NCI-H69 (cell line): ENCODE measurements at regions not wholly inside any gene's neighbourhood (a gene's known extent, or its start where the extent isn't known, plus 50 kb on each side); places are given as distances from the start of the nearest gene placed in this dataset.
"Not testable (repeated sequence)": the region's sequence is repeated elsewhere in the genome, so short reads cannot be mapped to it uniquely, and the experiment has no call there.

Experiments
- DNase-seq: peaks from one replicate; lab custom pipeline; 2025; lab: John Stamatoyannopoulos, UW

DNA sequence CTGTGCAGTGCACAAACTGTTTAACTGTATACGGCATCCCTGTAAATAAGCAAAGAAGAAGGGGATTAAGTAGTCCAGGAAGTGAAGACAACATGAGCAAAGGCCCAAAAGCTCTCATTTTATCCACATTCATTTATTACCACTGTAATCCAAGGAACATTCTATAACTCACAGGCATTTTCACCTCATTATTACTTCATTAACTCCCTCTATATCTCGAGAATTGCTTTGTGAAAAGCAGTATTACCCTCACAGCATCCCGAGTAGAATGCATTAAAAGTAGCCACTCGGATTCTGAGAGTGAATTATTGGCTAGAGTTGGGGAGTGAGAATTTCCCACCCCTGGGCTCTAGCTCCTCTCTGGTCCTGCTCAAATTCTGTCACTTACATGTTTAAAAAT, 51.0 kb upstream of the CHCHD3 start:
- no peak for DNase-seq

- DNase-seq: no peak
Measured at GRCh38 chr7:133134810-133135209, 52.9 kb upstream of the CHCHD3 start.

DNA sequence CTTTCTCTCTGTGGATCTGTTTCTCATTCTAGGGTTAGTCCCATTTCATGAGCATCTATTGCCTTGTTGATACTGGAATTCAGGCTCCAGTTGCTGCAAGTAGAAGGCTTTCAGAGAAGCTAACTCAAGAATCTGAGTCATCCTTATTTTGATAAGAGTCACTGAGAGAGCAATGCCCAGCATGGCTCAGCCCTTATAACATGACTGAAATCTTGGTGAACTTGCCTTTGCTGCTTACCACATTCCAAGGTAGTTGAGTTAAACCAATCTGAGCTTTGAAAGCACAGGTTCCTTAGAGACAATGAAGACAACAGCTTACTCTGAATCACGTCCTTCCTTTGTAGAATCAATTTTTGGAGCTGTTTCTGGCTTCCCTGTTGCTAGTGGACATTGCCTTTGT, 53.6 kb upstream of the CHCHD3 start:
- no peak for DNase-seq

GRCh38 chr7:133139350-133139749, 57.5 kb upstream of the CHCHD3 start:
- peak; percentile 47 for DNase-seq

DNA sequence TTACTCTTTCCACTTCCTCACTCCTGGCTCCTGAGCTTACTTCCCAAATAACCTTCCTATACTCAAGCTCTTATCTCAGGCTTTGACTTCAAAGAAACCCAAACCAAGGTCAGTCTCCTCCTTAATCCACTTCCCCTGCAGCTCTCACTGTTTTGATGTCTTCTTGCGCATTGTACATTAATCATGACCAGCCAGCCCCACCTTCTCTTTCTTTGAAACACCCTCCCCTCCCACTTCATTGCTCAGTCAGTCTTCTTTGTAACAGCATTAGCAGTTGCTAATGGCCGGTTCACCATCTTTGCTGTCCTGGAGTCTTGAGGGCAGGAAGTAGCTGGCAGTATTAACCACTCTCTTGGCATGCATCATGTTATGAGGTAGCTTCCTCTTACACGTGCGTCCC, 57.9 kb upstream of the CHCHD3 start:
- DNase-seq: peak; percentile 17

- no peak for DNase-seq
Measured at GRCh38 chr7:133140994-133141595, 59.2 kb upstream of the CHCHD3 start.

- DNase-seq: no peak
Measured at GRCh38 chr7:133150760-133151159, 68.9 kb upstream of the CHCHD3 start.

DNA sequence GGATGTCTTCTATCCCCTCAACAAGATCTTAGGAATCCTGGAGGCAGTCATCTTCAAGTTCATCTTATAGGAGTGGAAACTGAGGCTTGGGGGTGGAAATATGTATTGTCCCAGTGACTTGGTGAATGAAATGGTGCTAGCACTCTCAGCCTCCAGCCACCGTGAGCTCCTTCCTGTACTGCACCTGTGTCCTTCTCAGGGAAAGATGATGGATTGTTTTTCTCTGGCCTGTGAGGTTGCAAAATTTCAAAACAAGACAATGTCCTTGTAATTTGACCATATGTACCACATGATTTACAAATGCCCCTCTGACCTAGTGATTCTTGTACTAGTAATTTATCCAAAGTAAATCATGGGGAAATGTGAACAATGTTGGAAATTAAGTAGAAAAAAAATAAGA, 71.0 kb upstream of the CHCHD3 start:
- DNase-seq: peak; percentile 21

DNA sequence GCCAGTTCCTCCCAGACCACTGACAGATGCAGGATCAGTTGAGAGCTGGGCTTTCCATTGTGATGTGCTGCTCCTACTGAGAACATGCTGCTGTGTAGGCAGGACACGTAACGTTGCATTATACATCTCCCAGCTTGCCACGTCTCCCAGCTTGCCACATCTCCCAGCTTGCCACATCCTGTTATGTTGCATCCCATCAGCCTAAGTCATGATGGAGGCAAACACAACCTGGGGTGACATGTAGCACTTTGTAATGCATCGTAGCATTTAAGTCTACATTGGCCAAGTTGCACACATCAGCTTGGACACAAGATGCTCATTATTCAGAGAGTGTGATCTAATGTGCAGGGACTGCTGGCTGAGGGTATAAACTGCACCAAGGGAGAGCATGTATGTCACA, 73.3 kb upstream of the CHCHD3 start:
- no peak for DNase-seq

DNA sequence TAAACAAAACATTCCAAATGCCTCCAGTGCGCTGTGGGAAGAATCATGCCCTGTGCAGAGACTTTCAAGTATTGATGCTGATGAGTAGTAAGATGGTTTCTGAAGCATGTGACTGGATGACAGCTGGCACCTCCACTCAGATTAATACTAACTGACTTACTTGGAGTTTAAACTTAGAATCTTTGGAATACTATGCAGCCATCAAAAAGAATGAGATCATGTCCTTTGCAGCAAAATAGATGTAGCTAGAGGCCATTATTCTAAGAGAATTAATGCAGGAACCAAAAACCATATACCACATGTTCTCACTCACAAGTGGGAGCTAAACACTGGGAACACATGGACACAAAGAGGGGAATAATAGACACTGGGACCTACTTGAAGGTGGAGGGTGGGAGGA, 73.8 kb upstream of the CHCHD3 start:
- DNase-seq: no peak

- DNase-seq: no peak
Measured at GRCh38 chr7:133157045-133157444, 75.2 kb upstream of the CHCHD3 start.

GRCh38 chr7:133164498-133164897, 82.6 kb upstream of the CHCHD3 start:
- no peak for DNase-seq

GRCh38 chr7:133165001-133165400, 83.1 kb upstream of the CHCHD3 start:
- DNase-seq: no peak

GRCh38 chr7:133165529-133165928, 83.6 kb upstream of the CHCHD3 start:
- DNase-seq: no peak

DNA sequence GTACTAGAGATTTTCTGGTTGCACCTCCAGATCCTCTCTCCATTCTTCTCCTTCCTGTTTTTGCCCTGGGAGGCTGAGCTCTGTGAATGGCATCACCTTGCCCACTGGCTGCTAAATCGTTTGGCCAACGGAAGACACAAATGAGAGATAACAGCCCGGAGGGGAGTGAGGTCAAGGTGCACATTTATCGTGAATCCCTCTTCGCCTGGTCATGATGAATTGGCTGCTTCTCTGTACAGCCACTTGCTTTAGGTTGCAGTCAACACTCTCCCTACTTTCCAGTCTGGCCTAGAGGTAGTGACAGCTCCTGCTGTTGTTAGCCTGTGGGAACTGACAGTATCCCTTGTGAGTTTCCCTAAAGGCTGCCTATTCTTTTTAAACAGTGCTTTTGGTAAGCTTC, 85.4 kb upstream of the CHCHD3 start:
- DNase-seq: no peak

- DNase-seq: not testable (repeated sequence)
Measured at GRCh38 chr7:133169167-133169822, 83.6 kb upstream of the EXOC4 start.

DNA sequence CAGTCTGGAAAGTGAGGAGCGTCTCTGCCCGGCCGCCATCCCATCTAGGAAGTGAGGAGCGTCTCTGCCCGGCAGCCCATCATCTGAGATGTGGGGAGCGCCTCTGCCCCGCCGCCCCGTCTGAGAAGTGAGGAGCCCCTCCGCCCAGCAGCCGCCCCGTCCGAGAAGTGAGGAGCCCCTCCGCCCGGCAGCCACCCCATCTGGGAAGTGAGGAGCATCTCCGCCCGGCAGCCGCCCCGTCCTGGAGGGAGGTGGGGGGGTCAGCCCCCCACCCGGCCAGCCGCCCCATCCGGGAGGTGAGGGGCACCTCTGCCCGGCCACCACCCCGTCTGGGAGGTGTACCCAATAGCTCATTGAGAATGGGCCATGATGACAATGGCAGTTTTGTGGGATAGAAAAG, 75.4 kb upstream of the EXOC4 start:
- DNase-seq: not testable (repeated sequence)

DNA sequence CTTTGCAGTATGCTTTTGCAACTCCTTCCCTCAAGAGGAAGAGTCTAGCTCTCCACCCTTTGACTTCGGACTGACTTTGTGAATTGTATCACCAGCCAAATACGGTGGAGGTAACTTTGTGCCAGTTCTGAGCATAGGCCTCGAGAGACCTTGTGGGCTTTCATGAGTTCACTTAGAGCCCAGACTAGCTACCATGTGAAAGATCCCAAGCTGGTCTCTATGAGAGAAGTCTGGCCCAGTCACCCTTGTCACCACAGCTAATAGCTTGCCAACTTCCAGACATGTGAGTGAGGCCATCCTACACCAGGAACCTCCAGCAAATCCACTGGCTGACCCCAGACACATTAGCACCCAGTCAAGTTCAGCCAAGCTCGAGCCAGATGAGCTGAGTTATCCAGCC, 72.2 kb upstream of the EXOC4 start:
- DNase-seq: no peak

DNA sequence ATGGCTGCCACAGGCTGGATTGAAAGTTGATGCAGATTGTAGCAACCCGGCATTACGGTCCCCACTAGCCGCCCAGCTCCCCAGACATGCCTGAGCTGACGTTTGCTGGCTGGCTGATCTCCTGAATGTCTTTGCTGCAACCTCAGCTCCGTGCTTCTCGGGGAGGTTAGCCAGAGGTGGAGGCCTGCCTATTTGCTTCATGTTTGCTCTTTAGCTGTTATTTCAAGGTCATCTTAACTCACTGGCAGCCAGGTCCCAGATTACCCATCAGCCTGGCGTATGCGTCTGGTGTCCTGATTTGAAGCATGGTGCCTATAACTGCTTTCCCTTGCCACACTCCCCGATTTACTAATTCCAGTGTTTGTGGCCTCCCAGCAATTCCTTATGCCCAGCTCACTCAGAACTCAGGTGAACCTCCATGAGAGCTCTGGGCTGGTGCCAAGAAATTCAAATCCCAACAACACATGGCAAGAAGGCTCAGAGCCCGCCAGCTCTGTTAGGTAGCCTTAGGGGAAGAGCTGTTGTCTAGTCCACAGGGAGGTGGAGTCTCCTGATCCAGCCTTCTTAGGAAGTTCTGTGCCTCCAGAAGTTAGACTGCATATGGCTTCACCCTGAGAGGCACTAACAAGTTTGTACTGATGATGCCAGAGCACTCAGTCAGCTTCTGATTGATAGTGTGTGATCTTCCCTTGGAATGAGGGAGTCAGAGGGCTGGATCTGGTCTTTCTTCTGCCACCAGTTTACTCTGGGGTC, 69.7 kb upstream of the EXOC4 start:
- peak; percentile 82 for DNase-seq

- DNase-seq: no peak
Measured at GRCh38 chr7:133183969-133184368, 68.9 kb upstream of the EXOC4 start.

GRCh38 chr7:133185512-133185911, 67.4 kb upstream of the EXOC4 start:
- DNase-seq: peak; percentile 15

DNA sequence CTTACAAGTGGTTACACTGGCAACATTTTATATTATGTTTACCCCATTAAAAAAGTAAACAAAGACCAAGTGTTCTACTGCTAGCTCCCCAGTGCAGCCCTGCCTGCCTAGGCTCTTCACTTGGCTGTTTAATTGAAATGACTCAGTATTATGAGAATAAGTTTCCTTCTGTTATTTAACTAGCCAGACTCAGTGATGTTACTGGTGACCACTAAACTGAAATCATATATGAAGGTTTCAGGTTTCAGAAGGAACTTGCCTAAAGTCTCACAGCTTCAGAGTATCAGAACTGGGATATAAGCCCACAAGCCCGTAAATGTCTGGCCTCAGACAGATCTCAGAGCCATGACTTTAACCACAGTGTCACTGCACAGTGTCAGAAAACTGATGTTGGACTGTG, 66.8 kb upstream of the EXOC4 start:
- DNase-seq: no peak

- DNase-seq: no peak
Measured at GRCh38 chr7:133190172-133190528, 62.7 kb upstream of the EXOC4 start.

- no peak for DNase-seq
Measured at GRCh38 chr7:133190650-133191049, 62.2 kb upstream of the EXOC4 start.
